Effector memory CD8-positive, alpha-beta T cell (primary cell): ENCODE measurements at regions not wholly inside any gene's neighbourhood (a gene's known extent, or its start where the extent isn't known, plus 50 kb on each side); places are given as distances from the start of the nearest gene placed in this dataset.
A peak's percentile ranks its signal among the peaks of the same experiment; 100 is the strongest.

Experiments
- ATAC-seq: fragments of 150-1000 bp; cut with Tn5 transposase; replicated peaks from 2 replicates; pipeline ENCODE4 v1.10.0; 2021; ENCODE audit warnings: mild to moderate bottlenecking, moderate library complexity
- DNase-seq, 3 experiments: peaks; one replicate each; pipeline ENCODE4 v3.0.0; 2021
- H3K27ac Mint-ChIP-seq, 2 donors: one replicate each; pipeline ENCODE4 v1.8.0; 2022; ENCODE audit warnings: mild to moderate bottlenecking in 2 of 2, mixed read lengths in 2 of 2, moderate library complexity in 2 of 2
- H3K27me3 Mint-ChIP-seq, 2 donors: one replicate each; pipeline ENCODE4 v1.8.0; 2022; ENCODE audit warnings: mixed read lengths in 2 of 2
- H3K36me3 Mint-ChIP-seq: one replicate; pipeline ENCODE4 v1.8.0; 2022; ENCODE audit warnings: mild to moderate bottlenecking, moderate library complexity, mixed read lengths; ENCODE audit not compliant: insufficient read depth
- H3K4me1 Mint-ChIP-seq, 2 donors: one replicate each; pipeline ENCODE4 v1.8.0; 2022; ENCODE audit warnings: low read depth in 2 of 2, mixed read lengths in 2 of 2
- H3K4me3 Mint-ChIP-seq, 2 donors: one replicate each; pipeline ENCODE4 v1.8.0; 2022; ENCODE audit warnings: mild to moderate bottlenecking in 2 of 2, mixed read lengths in 2 of 2, moderate library complexity in 2 of 2
- H3K9me3 Mint-ChIP-seq, 2 donors: one replicate each; pipeline ENCODE4 v1.8.0; 2022; ENCODE audit warnings: mixed read lengths in 2 of 2

- DNase-seq (no peak), ATAC-seq (no peak)
- H3K4me1 Mint-ChIP-seq, result no peaks in the 10 kb centered on the region
- no peaks in the 10 kb centered on the region for H3K36me3 Mint-ChIP-seq
- H3K27ac Mint-ChIP-seq, result no peak overlapping the region
- peaks cover 42 to 66% of the 10 kb centered on the region in 2 donors for H3K27me3 Mint-ChIP-seq
- no peaks in the 10 kb centered on the region for H3K9me3 Mint-ChIP-seq
- H3K4me3 Mint-ChIP-seq, result no peak overlapping the region
Measured at GRCh38 chr12:113649256-113649830, 177.7 kb upstream of the LHX5 start.

GRCh38 chr12:113647048-113647447, 175.4 kb upstream of the LHX5 start:
- H3K4me1 Mint-ChIP-seq, result no peaks in the 10 kb centered on the region
- H3K4me3 Mint-ChIP-seq, result no peak overlapping the region
- no peaks in the 10 kb centered on the region for H3K9me3 Mint-ChIP-seq
- no peaks in the 10 kb centered on the region for H3K36me3 Mint-ChIP-seq
- ATAC-seq, result no peak
- H3K27me3 Mint-ChIP-seq, result peaks cover 50 to 72% of the 10 kb centered on the region in 2 donors
- DNase-seq, result no peak
- no peak overlapping the region for H3K27ac Mint-ChIP-seq

- Mint-ChIP-seq H3K4me3 (no peak overlapping the region), H3K36me3 (no peaks in the 10 kb centered on the region), H3K4me1 (no peaks in the 10 kb centered on the region), H3K27me3 (peaks cover 62 to 82% of the 10 kb centered on the region in 2 donors), H3K9me3 (no peaks in the 10 kb centered on the region), H3K27ac (no peak overlapping the region)
- DNase-seq, result no peak
- no peak for ATAC-seq
Measured at GRCh38 chr12:113645603-113646002, 173.9 kb upstream of the LHX5 start.

GRCh38 chr12:113645183-113645582, 173.5 kb upstream of the LHX5 start:
- Mint-ChIP-seq H3K4me1 (no peaks in the 10 kb centered on the region), H3K9me3 (no peaks in the 10 kb centered on the region), H3K27me3 (peaks cover 62 to 82% of the 10 kb centered on the region in 2 donors), H3K4me3 (no peak overlapping the region), H3K36me3 (no peaks in the 10 kb centered on the region), H3K27ac (no peak overlapping the region)
- DNase-seq (no peak), ATAC-seq (no peak)

GRCh38 chr12:113643177-113643974, 171.7 kb upstream of the LHX5 start:
- H3K36me3 Mint-ChIP-seq, result no peaks in the 10 kb centered on the region
- no peak overlapping the region for H3K4me3 Mint-ChIP-seq
- no peaks in the 10 kb centered on the region for H3K9me3 Mint-ChIP-seq
- DNase-seq, result no peak
- H3K27me3 Mint-ChIP-seq, result peaks cover 61 to 78% of the 10 kb centered on the region in 2 donors
- ATAC-seq, result no peak
- H3K4me1 Mint-ChIP-seq, result peaks cover 0 to 2% of the 10 kb centered on the region in 2 donors
- H3K27ac Mint-ChIP-seq, result no peak overlapping the region

GRCh38 chr12:113642672-113643071, 171.0 kb upstream of the LHX5 start:
- no peak for DNase-seq
- no peak overlapping the region for H3K27ac Mint-ChIP-seq
- no peaks in the 10 kb centered on the region for H3K9me3 Mint-ChIP-seq
- ATAC-seq, result no peak
- no peak overlapping the region for H3K4me3 Mint-ChIP-seq
- no peaks in the 10 kb centered on the region for H3K36me3 Mint-ChIP-seq
- H3K27me3 Mint-ChIP-seq, result peaks cover 58 to 75% of the 10 kb centered on the region in 2 donors
- H3K4me1 Mint-ChIP-seq, result peaks cover 0 to 2% of the 10 kb centered on the region in 2 donors

GRCh38 chr12:113642216-113642615, 170.5 kb upstream of the LHX5 start:
- ATAC-seq (no peak), DNase-seq (no peak)
- Mint-ChIP-seq H3K27ac (peak overlapping the region in 1 of 2 donors; percentile 26), H3K36me3 (no peaks in the 10 kb centered on the region), H3K4me1 (peaks cover 0 to 2% of the 10 kb centered on the region in 2 donors), H3K9me3 (no peaks in the 10 kb centered on the region), H3K27me3 (peaks cover 53 to 71% of the 10 kb centered on the region in 2 donors), H3K4me3 (no peak overlapping the region)

- ATAC-seq, result no peak
- no peak for DNase-seq
- H3K4me1 Mint-ChIP-seq, result peaks cover 0 to 2% of the 10 kb centered on the region in 2 donors
Measured at GRCh38 chr12:113641426-113642030, 169.9 kb upstream of the LHX5 start.

GRCh38 chr12:113640837-113641236, 169.2 kb upstream of the LHX5 start:
- DNase-seq (no peak), ATAC-seq (no peak)
- Mint-ChIP-seq H3K4me1 (peaks cover 0 to 2% of the 10 kb centered on the region in 2 donors), H3K36me3 (no peaks in the 10 kb centered on the region), H3K27me3 (peaks cover 48 to 65% of the 10 kb centered on the region in 2 donors), H3K27ac (no peak overlapping the region), H3K9me3 (no peaks in the 10 kb centered on the region), H3K4me3 (no peak overlapping the region)

More at GRCh38 chr12:113641426-113642030, 169.9 kb upstream of the LHX5 start:
- H3K4me3 Mint-ChIP-seq, result no peak overlapping the region
- H3K9me3 Mint-ChIP-seq, result no peaks in the 10 kb centered on the region
- H3K27ac Mint-ChIP-seq, result no peak overlapping the region
- H3K36me3 Mint-ChIP-seq, result no peaks in the 10 kb centered on the region
- peaks cover 47 to 64% of the 10 kb centered on the region in 2 donors for H3K27me3 Mint-ChIP-seq

- Mint-ChIP-seq H3K4me3 (no peak overlapping the region), H3K36me3 (peaks cover 3% of the 10 kb centered on the region), H3K9me3 (no peaks in the 10 kb centered on the region), H3K4me1 (peaks cover 0 to 2% of the 10 kb centered on the region in 2 donors), H3K27me3 (peaks cover 37 to 63% of the 10 kb centered on the region in 2 donors), H3K27ac (no peak overlapping the region)
- no peak for ATAC-seq
- no peak for DNase-seq
Measured at GRCh38 chr12:113639474-113639873, 167.8 kb upstream of the LHX5 start.

GRCh38 chr12:113638460-113638775, 166.7 kb upstream of the LHX5 start:
- DNase-seq (no peak), ATAC-seq (no peak)
- Mint-ChIP-seq H3K27me3 (peaks cover 37 to 54% of the 10 kb centered on the region in 2 donors), H3K4me1 (peaks cover 0 to 2% of the 10 kb centered on the region in 2 donors), H3K27ac (no peak overlapping the region), H3K4me3 (no peak overlapping the region), H3K36me3 (peaks cover 5% of the 10 kb centered on the region), H3K9me3 (no peaks in the 10 kb centered on the region)

GRCh38 chr12:113634982-113635381, 163.3 kb upstream of the LHX5 start:
- Mint-ChIP-seq H3K4me3 (no peak overlapping the region), H3K4me1 (peaks cover 0 to 2% of the 10 kb centered on the region in 2 donors), H3K27me3 (peaks cover 22 to 34% of the 10 kb centered on the region in 2 donors), H3K36me3 (peaks cover 6% of the 10 kb centered on the region), H3K27ac (no peak overlapping the region), H3K9me3 (no peaks in the 10 kb centered on the region)
- ATAC-seq (no peak), DNase-seq (no peak)

- no peak overlapping the region for H3K27ac Mint-ChIP-seq
- peaks cover 22 to 31% of the 10 kb centered on the region in 2 donors for H3K27me3 Mint-ChIP-seq
- H3K36me3 Mint-ChIP-seq, result peaks cover 6% of the 10 kb centered on the region
Measured at GRCh38 chr12:113634474-113634873, 162.8 kb upstream of the LHX5 start.

More at GRCh38 chr12:113634474-113634873, 162.8 kb upstream of the LHX5 start:
- H3K9me3 Mint-ChIP-seq, result peaks cover 0 to 1% of the 10 kb centered on the region in 2 donors
- ATAC-seq (no peak), DNase-seq (no peak)
- peaks cover 0 to 2% of the 10 kb centered on the region in 2 donors for H3K4me1 Mint-ChIP-seq
- no peak overlapping the region for H3K4me3 Mint-ChIP-seq
